ENCODE measurements at regions not wholly inside any gene's neighbourhood (a gene's known extent, or its start where the extent isn't known, plus 50 kb on each side); places are given as distances from the start of the nearest gene placed in this dataset.

DNA sequence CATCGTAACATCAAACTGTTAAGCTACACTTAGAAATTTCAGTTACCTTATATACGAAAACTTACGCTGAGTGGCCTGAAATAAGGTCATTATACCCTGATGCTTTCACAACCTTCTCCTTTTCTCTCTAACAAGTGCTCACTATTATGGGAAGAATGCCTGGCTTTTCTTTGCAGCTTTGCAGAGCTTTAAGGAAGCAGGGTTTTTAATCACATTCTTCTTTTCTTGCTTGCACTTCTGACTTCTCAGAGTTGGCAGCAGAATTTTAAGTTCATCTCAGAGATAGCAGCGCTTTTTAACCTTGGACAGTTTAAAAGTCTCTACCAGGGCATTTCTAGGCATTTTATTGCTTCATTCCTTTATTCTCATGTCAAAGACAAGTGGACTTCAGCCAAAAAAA, 285.1 kb downstream of the SPRY2 start:
- no peaks in the 10 kb centered on the region; the same call in 1 of the 2 replicates for H3K4me1 ChIP-seq
- H3K4me3 ChIP-seq (ENCODE audit: low read depth, low read length): no peak overlapping the region
- no peaks in the 10 kb centered on the region for H3K36me3 ChIP-seq
- TF ChIP-seq CTCF (IDR thresholded peaks at IDR 0.05; ENCODE audit: low read depth, low read length): no peak
- no peak for DNase-seq
- H3K27me3 ChIP-seq: no peaks in the 10 kb centered on the region
- no peaks in the 10 kb centered on the region; the same call in 1 of the 2 replicates for H3K9me3 ChIP-seq

DNA sequence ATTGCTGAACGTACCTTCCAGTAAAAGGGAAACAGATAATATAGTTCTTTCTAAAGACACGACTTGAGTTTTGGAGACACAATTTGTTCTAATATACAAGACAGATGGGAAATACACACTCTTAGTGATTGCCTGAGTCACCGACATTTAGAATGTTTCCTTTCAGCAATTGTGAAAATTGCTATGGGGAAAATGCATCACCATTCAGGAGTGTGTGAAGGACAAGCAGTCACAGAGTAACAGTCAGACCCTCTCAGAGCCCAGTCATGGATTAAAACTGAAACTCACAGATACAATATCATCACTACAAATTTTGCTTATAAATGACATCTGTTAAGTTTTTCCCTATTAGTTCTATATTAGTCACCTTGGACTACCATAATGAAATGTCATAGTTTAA, 286.1 kb downstream of the SPRY2 start:
- H3K9me3 ChIP-seq: no peaks in the 10 kb centered on the region; the same call in 1 of the 2 replicates
- TF ChIP-seq CTCF (IDR thresholded peaks at IDR 0.05; ENCODE audit: low read depth, low read length): no peak
- H3K27me3 ChIP-seq: no peaks in the 10 kb centered on the region
- no peak overlapping the region for H3K4me3 ChIP-seq (ENCODE audit: low read depth, low read length)
- no peaks in the 10 kb centered on the region; the same call in 1 of the 2 replicates for H3K4me1 ChIP-seq
- no peak for DNase-seq
- no peaks in the 10 kb centered on the region for H3K36me3 ChIP-seq

DNA sequence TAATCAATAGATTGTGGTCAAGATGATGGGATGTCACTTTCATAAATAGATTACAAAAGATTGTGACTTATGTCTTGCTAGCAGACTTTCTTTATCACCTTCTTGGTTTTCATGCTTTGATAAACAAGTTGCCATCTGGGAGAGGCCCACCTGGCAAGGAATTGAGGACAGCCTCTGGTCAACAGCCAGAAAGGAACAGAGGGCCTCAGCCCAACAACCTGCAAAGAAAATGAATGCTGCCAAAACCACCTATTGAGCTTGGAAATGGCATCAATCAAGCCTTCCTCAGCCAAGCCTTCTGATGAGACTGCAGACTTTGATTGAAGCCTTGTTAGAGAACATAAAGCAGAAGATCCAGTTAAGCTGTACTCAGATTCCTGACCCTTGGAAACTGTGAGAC, 288.6 kb downstream of the SPRY2 start:
- DNase-seq: no peak
- no peaks in the 10 kb centered on the region for H3K27me3 ChIP-seq
- no peaks in the 10 kb centered on the region for H3K36me3 ChIP-seq
- H3K4me3 ChIP-seq (ENCODE audit: low read depth, low read length): no peak overlapping the region
- TF ChIP-seq CTCF (IDR thresholded peaks at IDR 0.05; ENCODE audit: low read depth, low read length): no peak
- H3K4me1 ChIP-seq: peaks cover 11% of the 10 kb centered on the region
- H3K9me3 ChIP-seq: no peaks in the 10 kb centered on the region; the same call in 1 of the 2 replicates

GRCh38 chr13:80050252-80050651, 290.7 kb downstream of the SPRY2 start:
- no peak for TF ChIP-seq CTCF (IDR thresholded peaks at IDR 0.05; ENCODE audit: low read depth, low read length)

DNA sequence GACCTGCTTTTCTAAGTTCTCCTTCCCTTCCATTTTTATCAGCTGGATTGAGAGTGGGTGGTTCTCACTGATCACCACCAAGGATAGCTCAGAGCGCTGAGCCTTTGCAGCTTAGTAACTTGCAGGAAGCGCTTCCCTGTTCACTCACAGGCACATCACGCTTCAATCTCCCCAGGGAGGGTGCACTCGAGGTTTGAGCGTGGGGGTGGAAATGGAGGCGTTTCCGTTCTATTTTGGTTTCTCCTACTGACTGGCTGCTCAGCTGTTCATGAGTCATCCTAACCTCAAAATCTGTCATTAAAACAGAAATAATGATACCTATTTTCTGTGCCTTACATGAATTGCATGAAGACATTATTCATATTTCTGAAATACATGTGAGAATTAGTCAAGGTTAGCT, 292.1 kb downstream of the SPRY2 start:
- Histone ChIP-seq H3K4me3 (ENCODE audit: low read depth, low read length) (peak overlapping the region; percentile 2; the same call in 1 of the 2 replicates), H3K36me3 (no peaks in the 10 kb centered on the region), H3K27me3 (no peaks in the 10 kb centered on the region), H3K9me3 (no peaks in the 10 kb centered on the region), H3K4me1 (peaks cover 11% of the 10 kb centered on the region)
- no peak for TF ChIP-seq CTCF (IDR thresholded peaks at IDR 0.05; ENCODE audit: low read depth, low read length)
- peak; percentile 81 for DNase-seq

More at GRCh38 chr13:80050252-80050651, 290.7 kb downstream of the SPRY2 start:
- H3K4me1 ChIP-seq: peaks cover 11% of the 10 kb centered on the region
- no peaks in the 10 kb centered on the region for H3K36me3 ChIP-seq
- no peaks in the 10 kb centered on the region; the same call in 1 of the 2 replicates for H3K9me3 ChIP-seq
- H3K4me3 ChIP-seq (ENCODE audit: low read depth, low read length): no peak overlapping the region
- no peaks in the 10 kb centered on the region for H3K27me3 ChIP-seq
- DNase-seq: no peak

GRCh38 chr13:80048030-80048429, 292.9 kb downstream of the SPRY2 start:
- peaks cover 11% of the 10 kb centered on the region for H3K4me1 ChIP-seq
- DNase-seq: no peak
- H3K9me3 ChIP-seq: no peaks in the 10 kb centered on the region
- H3K36me3 ChIP-seq: no peaks in the 10 kb centered on the region
- H3K27me3 ChIP-seq: no peaks in the 10 kb centered on the region
- no peak for TF ChIP-seq CTCF (IDR thresholded peaks at IDR 0.05; ENCODE audit: low read depth, low read length)
- H3K4me3 ChIP-seq (ENCODE audit: low read depth, low read length): no peak overlapping the region

Data from BE2C (cell line).